GM13976 (cell line): ENCODE measurements at regions not wholly inside any gene's neighbourhood (a gene's known extent, or its start where the extent isn't known, plus 50 kb on each side); places are given as distances from the start of the nearest gene placed in this dataset.

Source experiments
- DNase-seq: peaks from one replicate; pipeline ENCODE4 v3.0.0; 2012; ENCODE audit warnings: low spot score
- in situ Hi-C: fragments of 300-500 bp; cut with MboI; formaldehyde crosslinking; loops from one replicate; pipeline ENCODE4 v1.12.0; 2022; ENCODE audit warnings: low sequenced_read_pairs, mixed read lengths, inconsistent platforms; ENCODE audit not compliant: unreplicated experiment
- TF ChIP-seq, protein P1 (sequence below): IDR thresholded peaks from 2 replicates; pipeline ENCODE4 v1.5.1; 2012; ENCODE audit warnings: borderline replicate concordance, mild to moderate bottlenecking; ENCODE audit not compliant: insufficient read depth; ENCODE audit errors: extremely low read depth, missing control alignments, control extremely low read depth

DNA sequence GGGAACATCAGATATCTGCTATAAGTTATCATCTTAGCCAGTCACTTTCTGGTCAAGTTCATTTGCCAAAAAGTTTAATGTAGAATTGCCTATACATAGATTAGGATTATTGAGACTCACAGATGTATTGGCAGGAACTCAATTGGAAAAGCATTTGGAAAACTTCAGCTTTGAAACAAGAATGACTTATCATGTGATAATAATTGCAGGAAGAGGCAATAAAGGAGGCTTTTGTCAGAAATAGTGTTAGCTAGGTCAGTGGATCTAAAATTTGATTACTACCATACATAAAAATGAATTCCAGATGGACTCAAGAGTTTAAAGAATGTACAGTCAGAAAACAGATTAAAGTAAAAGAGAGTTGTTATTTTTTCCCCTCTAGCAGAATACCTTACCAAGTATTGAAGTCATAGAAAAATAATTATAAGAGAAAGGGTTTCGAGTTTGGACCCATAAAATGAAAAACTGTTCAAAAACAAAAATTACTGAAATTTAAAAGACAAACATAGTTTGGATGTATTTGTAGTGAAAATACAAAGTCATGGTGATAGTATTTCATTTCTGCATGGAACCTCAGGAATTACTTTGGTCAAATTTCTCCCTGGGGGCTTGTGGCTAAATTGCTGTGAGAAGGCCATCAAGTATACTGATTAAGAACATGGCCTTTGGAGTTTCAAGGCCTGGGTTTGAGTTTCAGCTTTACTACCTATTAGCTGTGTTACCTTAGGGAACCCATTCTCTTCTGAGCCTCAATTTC, 159.9 kb downstream of the TMEM38B start:
- TF ChIP-seq, protein P1, sequence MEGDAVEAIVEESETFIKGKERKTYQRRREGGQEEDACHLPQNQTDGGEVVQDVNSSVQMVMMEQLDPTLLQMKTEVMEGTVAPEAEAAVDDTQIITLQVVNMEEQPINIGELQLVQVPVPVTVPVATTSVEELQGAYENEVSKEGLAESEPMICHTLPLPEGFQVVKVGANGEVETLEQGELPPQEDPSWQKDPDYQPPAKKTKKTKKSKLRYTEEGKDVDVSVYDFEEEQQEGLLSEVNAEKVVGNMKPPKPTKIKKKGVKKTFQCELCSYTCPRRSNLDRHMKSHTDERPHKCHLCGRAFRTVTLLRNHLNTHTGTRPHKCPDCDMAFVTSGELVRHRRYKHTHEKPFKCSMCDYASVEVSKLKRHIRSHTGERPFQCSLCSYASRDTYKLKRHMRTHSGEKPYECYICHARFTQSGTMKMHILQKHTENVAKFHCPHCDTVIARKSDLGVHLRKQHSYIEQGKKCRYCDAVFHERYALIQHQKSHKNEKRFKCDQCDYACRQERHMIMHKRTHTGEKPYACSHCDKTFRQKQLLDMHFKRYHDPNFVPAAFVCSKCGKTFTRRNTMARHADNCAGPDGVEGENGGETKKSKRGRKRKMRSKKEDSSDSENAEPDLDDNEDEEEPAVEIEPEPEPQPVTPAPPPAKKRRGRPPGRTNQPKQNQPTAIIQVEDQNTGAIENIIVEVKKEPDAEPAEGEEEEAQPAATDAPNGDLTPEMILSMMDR: no peak
- in situ Hi-C loops: no loop called here

DNA sequence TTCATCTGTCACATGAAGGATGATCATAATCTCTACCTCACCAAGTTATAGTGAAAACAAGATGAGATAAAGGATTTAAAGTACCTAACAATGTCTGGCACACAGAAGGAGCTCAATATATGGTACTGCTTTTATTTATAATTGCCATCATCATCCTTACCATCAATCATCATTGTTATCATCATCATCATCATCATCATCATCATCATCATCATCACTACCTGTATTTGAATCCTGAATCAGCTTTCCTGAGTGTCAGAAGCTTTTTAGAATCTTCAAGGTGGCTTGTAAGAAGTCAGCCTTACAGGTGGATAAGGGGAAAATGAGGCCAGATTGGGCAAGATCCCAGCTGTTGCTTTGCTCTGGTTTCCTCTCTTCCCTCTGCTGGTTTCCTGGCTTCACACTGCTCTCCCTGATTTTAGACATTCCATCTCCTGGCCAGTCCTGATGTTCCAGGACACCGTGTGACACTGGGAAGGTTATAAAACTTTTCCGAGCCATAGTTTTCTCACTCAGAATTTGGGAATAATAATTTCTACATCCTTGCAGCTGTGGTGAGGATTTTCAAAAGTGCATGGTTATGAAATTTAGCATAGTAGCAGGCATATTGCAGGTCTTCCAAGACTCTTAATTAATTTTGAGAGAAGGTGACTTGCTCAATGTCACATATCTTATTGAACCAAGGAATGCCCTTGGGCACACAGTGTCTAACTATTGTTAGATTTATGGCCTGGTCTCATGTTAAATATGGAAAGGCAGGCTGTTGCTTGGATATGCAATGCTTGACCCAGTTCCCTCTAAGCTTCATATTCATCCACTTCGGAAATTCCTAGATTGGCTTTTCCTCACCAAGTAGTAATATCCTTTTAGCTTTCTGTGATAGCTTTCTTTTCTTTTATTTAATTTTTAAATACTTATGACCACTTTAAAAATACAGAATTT, 160.7 kb downstream of the TMEM38B start:
- no peak for DNase-seq
- in situ Hi-C loops: no loop called here
- TF ChIP-seq, protein P1: no peak

More for the DNA sequence above, 159.9 kb downstream of the TMEM38B start:
- no peak for DNase-seq

DNA sequence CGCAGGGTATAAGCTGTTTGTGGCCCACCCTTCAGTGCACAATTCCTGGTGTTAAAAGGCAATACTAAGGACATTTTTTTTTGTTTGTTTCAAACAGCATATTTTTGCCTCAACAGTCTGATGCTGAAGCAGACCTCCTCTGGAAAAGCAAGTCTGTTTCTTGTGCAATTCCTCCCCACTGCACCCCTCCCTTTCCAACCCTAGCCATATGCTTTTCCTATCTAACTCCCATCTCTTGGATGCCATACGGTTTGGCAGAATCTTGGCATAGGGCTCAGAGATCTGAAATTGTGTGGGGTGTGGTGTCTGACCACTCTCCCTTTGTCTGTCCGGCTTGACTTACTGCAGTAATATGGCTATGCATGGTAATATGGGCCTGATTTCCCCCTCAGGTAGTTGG, 161.6 kb downstream of the TMEM38B start:
- no peak for DNase-seq
- TF ChIP-seq, protein P1: no peak
- in situ Hi-C loops: no loop called here

DNA sequence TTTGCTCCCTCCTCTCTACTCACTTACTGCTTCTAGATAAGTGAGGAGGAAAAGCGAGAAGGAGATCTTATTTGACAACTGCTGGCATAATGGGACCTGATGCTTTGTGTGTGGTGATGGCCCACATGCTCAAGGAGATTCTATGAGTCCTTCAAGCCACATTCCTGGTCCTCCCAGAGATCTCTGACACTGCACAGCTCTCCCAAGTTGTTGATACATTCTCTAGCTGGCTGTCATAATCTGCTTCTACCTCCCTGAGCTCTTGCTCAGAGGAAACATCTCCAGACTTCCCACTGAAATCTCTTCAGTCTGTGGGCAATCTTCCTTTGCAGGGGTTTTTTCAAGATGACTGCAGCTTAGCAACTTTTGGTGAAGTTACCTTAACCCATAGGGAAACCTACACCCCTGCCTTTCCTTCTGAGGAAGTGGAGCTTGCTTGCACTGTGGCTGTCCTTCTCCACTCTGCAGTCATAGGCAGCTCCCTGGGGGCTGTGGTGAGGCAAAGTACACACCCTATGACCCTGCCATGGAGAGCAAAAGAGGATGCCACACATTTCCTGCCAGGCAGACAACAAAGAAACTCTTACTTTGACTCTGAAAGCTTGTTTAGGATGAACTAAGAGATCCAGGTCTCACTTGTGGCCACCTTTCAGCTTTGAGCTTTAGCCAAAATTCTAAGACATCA, 163.8 kb downstream of the TMEM38B start:
- DNase-seq: no peak
- TF ChIP-seq, protein P1: no peak
- in situ Hi-C loops: no loop called here

DNA sequence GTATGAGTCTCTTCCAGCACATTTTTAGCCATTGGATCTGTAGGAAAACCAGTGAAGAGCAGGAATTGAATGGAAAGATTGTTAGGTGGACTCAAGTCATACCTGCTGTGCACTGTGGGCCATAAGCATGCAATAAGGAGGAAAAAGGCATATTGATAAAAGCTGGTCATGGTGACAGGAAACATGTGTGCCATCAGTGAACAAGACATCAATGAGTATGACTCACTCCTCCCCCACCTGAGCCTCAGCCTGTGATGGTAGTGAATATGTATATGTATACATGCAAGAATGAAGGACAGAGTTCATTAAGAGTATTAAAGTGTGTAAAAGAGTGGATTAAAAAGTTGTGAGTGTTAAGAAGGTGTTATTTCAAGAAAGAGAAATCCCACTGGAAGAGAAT, 164.5 kb downstream of the TMEM38B start:
- TF ChIP-seq, protein P1: no peak
- no peak for DNase-seq
- in situ Hi-C loops: no loop called here

DNA sequence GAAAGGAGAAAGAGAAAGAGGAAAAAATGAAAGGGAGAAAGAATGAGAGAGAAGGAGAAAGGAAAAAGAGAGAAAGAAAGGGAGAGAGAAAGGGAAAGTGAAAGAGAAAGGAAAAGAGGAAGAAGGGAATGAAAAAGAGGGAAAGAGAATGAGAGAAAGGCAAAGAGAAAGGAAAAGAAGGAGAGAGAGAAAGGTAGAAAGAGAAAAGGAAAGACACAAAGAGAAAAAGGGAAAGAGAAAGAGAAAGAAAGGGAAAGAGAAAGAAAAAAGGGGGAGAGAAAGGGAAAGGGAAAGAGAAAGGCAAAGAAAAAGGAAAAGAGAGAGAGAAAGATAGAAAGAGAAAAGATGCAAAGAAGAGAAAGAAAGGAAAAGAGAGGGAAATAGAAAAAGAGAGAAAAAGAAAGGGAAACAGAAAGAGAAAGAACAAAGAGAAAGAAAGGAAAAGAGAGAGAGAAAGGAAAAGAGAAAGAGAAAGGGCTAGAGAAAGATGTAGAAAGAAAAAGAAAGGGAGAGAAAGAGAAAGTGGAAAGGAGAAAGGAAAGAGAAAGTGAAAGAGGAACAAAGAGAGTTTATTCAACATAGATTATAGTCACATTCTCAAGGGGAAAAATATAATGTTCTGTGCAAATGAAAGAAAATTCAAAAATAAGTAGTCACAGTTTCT, 165.2 kb downstream of the TMEM38B start:
- DNase-seq: no peak
- in situ Hi-C loops: no loop called here
- TF ChIP-seq, protein P1: no peak
